ENCODE measurements at regions not wholly inside any gene's neighbourhood (a gene's known extent, or its start where the extent isn't known, plus 50 kb on each side); places are given as distances from the start of the nearest gene placed in this dataset.

DNA sequence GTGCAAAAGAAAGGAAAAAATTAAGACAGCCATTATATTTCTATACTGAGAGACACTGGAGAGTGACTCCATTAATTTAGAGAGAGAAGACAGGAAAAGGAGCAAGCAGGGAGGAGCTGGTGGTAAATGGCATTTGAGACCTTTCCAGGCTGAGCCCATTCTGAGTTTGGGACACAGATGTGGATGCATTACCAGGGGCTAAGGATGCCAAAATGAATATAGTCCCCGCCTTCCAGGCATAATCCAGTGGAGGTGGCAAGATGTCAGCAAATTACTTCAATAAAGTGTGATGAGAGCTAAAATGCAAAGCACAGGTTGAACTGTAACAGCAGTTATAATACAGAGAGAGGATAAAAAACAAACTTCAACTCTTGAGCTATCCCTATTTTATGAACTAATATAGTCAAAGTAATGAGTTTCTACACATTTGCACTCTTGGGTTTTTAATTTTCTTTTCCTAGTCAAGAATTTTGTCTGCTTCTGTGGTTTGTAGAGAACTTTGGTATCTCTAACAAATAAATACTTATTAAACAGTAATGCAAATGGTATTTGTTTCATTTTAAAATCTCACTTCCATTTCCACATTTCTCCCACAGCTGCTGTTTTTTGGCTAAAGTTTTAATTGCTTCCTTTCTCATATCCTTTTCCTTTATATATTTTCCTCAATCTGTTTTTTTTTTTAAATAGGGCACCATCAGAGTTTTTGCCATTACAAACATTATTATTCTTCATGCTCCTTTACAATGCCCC is 228.2 kb upstream of the KCNK2 start:
- Histone ChIP-seq H3K27ac (ENCODE audit: low read depth, low read length) (no peak overlapping the region), H3K9ac (ENCODE audit: extremely low read depth, low read length, poor library complexity, severe bottlenecking) (no peak overlapping the region), H3K36me3 (ENCODE audit: control insufficient read depth, insufficient read depth, low read length) (no peaks in the 10 kb centered on the region), H3K9me3 (ENCODE audit: control insufficient read depth, low read length) (peaks cover 6% of the 10 kb centered on the region), H3K4me1 (ENCODE audit: control insufficient read depth, insufficient read depth, low read length) (no peaks in the 10 kb centered on the region), H3K4me3 (ENCODE audit: low read length) (no peak overlapping the region), H3K27me3 (ENCODE audit: control insufficient read depth, insufficient read depth, low read length, poor library complexity, severe bottlenecking) (no peaks in the 10 kb centered on the region)
- TF ChIP-seq, protein P1, sequence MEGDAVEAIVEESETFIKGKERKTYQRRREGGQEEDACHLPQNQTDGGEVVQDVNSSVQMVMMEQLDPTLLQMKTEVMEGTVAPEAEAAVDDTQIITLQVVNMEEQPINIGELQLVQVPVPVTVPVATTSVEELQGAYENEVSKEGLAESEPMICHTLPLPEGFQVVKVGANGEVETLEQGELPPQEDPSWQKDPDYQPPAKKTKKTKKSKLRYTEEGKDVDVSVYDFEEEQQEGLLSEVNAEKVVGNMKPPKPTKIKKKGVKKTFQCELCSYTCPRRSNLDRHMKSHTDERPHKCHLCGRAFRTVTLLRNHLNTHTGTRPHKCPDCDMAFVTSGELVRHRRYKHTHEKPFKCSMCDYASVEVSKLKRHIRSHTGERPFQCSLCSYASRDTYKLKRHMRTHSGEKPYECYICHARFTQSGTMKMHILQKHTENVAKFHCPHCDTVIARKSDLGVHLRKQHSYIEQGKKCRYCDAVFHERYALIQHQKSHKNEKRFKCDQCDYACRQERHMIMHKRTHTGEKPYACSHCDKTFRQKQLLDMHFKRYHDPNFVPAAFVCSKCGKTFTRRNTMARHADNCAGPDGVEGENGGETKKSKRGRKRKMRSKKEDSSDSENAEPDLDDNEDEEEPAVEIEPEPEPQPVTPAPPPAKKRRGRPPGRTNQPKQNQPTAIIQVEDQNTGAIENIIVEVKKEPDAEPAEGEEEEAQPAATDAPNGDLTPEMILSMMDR (conservative IDR thresholded peaks at IDR 0.05): no peak
- Mint-ChIP-seq H3K27ac (no peak overlapping the region), H3K4me1 (no peaks in the 10 kb centered on the region), H3K36me3 (ENCODE audit: low read depth) (no peaks in the 10 kb centered on the region), H3K9me3 (peaks cover 7% of the 10 kb centered on the region), H3K27me3 (ENCODE audit: insufficient read depth) (no peaks in the 10 kb centered on the region), H3K4me3 (no peak overlapping the region)
- DNase-seq: no peak
- WGBS, 2 experiments (ENCODE audit: insufficient coverage in 1 of 2, insufficient read length in 1 of 2): 100% methylated on average over 1 of the region's 1 CpG

- H3K27me3 ChIP-seq (ENCODE audit: control insufficient read depth, insufficient read depth, low read length, poor library complexity, severe bottlenecking): no peaks in the 10 kb centered on the region
- H3K9me3 ChIP-seq (ENCODE audit: control insufficient read depth, low read length): no peaks in the 10 kb centered on the region
- no peak for DNase-seq
- Mint-ChIP-seq H3K36me3 (ENCODE audit: low read depth) (no peaks in the 10 kb centered on the region), H3K27me3 (ENCODE audit: insufficient read depth) (no peaks in the 10 kb centered on the region), H3K27ac (no peak overlapping the region), H3K4me3 (no peak overlapping the region), H3K4me1 (no peaks in the 10 kb centered on the region), H3K9me3 (no peaks in the 10 kb centered on the region)
- no peak overlapping the region for H3K9ac ChIP-seq (ENCODE audit: extremely low read depth, low read length, poor library complexity, severe bottlenecking)
- TF ChIP-seq, protein P1 (conservative IDR thresholded peaks at IDR 0.05): no peak
- H3K27ac ChIP-seq (ENCODE audit: low read depth, low read length): no peak overlapping the region
- no peaks in the 10 kb centered on the region for H3K4me1 ChIP-seq (ENCODE audit: control insufficient read depth, insufficient read depth, low read length)
- H3K36me3 ChIP-seq (ENCODE audit: control insufficient read depth, insufficient read depth, low read length): no peaks in the 10 kb centered on the region
- H3K4me3 ChIP-seq (ENCODE audit: low read length): no peak overlapping the region
Observed at GRCh38 chr1:214856843-214857242, 225.7 kb upstream of the KCNK2 start.

GRCh38 chr1:214857716-214858115 is 224.8 kb upstream of the KCNK2 start:
- H3K4me1 Mint-ChIP-seq: no peaks in the 10 kb centered on the region
- no peak overlapping the region for H3K4me3 ChIP-seq (ENCODE audit: low read length)
- no peaks in the 10 kb centered on the region for H3K36me3 Mint-ChIP-seq (ENCODE audit: low read depth)
- no peak overlapping the region for H3K4me3 Mint-ChIP-seq
- H3K27ac ChIP-seq (ENCODE audit: low read depth, low read length): no peak overlapping the region
- no peaks in the 10 kb centered on the region for H3K27me3 ChIP-seq (ENCODE audit: control insufficient read depth, insufficient read depth, low read length, poor library complexity, severe bottlenecking)
- TF ChIP-seq, protein P1 (conservative IDR thresholded peaks at IDR 0.05): no peak
- H3K27me3 Mint-ChIP-seq (ENCODE audit: insufficient read depth): no peaks in the 10 kb centered on the region
- no peaks in the 10 kb centered on the region for H3K9me3 ChIP-seq (ENCODE audit: control insufficient read depth, low read length)
- WGBS, 2 experiments (ENCODE audit: insufficient coverage in 1 of 2, insufficient read length in 1 of 2): 89 to 95% methylated on average over 3 of the region's 3 CpGs
- H3K4me1 ChIP-seq (ENCODE audit: control insufficient read depth, insufficient read depth, low read length): no peaks in the 10 kb centered on the region
- no peak overlapping the region for H3K9ac ChIP-seq (ENCODE audit: extremely low read depth, low read length, poor library complexity, severe bottlenecking)
- H3K36me3 ChIP-seq (ENCODE audit: control insufficient read depth, insufficient read depth, low read length): no peaks in the 10 kb centered on the region
- no peak overlapping the region for H3K27ac Mint-ChIP-seq
- no peak for DNase-seq
- H3K9me3 Mint-ChIP-seq: no peaks in the 10 kb centered on the region
